Stimulated activated CD4-positive, alpha-beta T cell treated with anti-CD3 and anti-CD28 coated beads, Interleukin-4, amount 100 ng/mL, for 24 hours (primary cell): ENCODE measurements at regions not wholly inside any gene's neighbourhood (a gene's known extent, or its start where the extent isn't known, plus 50 kb on each side); places are given as distances from the start of the nearest gene placed in this dataset.
"Not testable (repeated sequence)": the region's sequence is repeated elsewhere in the genome, so short reads cannot be mapped to it uniquely, and the experiment has no call there.

ENCODE experiments used
- DNase-seq: peaks from one replicate; pipeline ENCODE4 v3.0.0-alpha.2; 2020

DNA sequence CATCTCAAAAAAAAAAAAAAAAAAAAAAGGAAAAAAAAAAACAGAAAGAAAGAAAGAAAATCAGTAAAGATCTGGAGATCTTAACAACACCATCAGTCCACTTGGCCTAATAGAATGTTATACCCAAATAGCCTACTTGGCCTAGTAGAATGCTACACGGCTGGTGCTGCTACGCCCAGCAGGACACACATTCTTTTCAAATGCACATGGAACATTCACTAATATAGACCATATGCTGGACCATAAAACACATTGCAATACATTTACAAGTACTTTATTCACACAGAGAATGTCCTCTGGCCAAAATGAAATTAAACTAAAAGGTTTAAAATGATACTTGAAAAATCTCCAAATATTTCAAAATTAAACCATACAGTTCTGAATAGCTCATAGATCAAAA lies 80.0 kb upstream of the TNFAIP3 start:
- DNase-seq = no peak

DNA sequence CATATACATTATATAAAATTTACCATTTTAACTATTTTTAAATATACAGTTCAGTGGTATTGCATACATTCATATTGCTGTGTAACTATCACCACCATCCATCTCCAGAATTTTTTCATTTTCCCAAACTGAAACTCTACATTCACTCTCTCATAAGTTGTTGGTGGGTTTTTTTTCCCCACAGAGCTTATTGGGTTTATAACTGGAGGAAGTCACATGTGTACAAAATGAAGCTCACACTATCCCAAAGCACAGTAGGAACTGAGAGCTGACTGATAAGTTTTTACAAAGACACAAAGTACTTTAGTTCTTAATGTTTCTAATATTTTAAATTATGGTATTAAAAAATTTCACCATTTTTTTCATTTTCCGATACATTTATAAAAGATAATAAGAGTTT lies 78.8 kb upstream of the TNFAIP3 start:
- no peak for DNase-seq

DNA sequence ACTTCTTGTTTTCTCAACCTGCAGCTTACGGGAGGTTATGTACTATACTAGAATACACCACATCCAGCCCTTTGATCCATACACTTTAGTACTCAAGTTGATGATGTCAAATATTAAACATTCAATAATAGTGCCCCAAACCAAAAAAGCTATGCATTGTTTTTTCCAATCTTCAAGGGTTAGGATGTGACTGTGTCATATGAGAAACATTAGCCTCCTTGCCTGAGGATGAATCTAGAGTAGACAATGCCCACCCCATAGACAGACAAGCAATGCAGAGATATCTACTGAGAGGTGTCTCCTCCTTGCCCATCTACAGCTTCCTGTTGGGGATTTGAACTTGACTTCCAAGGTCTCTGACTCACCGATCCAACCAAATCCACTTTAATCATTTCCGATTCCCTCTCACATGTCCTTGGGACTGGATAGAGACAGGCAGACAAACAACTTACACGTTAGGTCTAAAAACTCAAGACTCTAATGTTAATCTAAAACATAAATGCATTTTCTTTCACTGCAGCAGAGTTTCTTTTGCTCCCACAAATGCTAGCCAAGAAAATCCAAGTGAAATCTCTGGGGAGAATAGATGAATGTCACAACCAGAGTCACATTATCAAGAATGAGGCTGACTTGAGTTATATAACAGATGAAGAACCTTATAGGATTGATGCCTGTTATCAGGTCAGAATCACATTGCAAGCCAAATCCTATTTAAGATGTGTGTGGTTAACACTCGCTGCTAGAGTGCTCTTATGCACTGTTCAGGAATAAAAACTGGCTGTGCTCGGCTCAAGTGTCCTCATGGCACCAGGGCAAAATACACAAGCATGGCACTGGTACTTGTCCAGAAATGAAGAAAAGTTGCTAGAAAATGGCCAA lies 75.5 kb upstream of the TNFAIP3 start:
- DNase-seq = no peak

DNA sequence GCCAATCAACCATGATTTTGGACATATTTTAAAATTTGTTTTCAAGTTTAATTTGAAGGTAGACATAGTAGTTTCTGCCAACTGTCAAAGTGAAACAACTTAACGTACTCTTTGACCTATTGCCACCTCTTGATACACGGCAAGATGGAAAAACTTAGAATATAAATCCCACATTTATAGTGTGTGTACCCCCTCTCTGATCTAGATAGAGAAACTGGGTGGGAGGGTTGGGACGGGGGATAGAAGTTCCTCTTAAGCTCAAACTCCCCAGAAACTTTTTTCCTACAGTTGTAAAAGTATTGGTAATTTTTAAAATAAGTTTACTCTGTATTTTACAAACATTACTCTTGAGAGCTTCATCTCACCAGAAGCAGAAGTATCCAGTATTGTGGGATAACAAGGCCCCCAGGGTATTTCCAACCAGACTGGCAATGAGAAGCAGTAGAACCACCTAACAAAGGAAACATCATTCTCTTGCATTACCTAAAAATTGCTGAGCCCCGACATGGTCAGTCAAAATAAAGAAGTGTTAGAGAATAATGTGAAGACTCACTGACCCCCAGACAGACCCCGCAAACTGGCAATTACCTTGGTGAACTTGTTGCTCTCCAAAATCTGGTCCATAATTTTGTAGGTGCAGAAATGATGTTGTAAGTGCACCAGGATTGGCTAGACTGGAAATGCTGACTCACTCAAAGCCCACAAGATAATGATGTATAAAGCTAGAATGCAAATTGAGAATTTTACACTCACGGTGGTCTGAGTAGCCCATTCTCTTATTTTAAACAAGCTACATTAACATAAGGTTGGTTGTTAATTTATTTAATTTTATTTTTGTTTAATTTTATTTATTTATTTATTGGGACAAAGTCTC lies 74.7 kb upstream of the TNFAIP3 start:
- no peak for DNase-seq

DNA sequence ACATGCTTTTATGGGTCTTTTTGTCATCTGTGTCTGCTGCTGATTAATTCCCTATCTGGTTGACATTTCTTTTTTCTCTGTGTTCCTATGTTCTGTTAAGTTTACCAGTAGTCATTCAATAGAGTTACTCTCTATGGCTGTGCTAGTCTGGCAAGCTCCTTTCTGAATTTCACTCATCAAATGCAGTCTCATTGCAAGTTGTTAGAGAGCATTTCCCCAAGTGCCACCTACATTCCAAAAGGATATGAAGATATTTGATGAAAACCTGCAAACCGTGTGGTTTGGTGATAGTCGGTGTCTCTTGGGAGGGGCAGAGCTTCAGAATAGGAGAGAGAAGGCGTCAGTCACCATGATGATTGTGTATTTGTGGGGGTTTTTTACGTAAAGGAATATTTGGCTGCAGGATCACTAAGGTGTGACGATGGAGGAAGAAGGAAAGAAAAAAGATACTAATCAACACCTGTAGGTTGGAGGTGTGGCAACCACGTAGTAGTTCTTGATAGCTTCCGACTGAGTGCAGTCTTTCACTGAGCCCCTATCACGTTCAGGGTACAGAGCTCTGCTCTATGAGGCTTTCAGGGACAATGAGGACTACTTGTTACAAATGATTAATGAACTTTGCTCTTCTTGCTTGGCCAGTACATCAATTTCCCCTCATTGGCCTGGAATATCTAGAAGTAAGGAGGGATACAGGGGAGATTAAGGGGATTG lies 73.1 kb upstream of the TNFAIP3 start:
- DNase-seq = no peak

DNA sequence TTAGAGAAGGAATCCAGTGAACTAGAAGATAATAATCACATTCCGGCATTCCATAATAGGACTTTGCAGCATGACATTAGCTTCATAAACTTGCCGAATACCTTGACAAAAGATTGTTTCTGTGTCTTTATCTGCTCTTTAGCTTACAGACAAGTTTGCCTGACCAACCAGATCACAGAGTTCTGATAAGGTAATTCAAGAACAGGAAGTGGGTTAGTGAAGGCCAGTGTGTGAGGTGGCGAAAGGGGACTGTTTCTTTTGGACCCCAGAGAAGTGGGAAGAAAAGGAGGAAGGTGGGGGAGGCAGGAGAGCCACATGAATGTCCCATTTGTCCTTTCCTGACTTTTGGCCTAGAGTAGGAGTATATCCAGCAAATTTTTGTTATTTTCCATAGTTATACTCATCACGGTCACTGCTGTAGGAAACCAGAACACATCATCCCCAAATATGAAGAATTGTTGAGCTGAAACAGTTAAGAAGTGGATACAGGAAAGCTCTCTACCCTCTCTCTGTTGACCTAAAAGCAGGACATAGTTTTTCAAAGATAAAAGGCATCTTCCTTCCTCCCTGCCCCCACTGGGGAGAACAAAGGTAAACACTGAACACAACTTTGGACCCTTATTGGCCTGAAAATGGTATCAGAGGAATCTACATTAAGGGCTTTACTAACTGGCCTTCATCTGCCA lies 72.4 kb upstream of the TNFAIP3 start:
- DNase-seq = no peak

DNA sequence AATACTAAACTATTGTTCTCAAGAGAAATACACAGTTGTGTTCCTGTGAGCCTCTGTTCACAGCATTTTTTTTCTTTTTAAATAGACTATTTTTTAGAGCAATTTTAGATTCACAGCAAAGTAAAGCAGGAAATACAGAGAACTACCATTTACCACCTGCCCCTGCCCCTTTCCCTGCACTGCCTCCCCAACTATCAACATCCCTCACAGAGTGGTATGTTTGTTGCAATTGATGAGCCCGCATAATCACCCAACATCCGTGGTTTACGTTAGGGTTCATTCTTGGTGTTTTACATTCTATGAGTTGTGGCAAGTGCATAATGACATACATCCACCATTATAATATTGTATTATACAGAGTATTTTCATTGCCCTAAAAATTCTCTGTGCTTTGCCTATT lies 71.6 kb upstream of the TNFAIP3 start:
- no peak for DNase-seq

DNA sequence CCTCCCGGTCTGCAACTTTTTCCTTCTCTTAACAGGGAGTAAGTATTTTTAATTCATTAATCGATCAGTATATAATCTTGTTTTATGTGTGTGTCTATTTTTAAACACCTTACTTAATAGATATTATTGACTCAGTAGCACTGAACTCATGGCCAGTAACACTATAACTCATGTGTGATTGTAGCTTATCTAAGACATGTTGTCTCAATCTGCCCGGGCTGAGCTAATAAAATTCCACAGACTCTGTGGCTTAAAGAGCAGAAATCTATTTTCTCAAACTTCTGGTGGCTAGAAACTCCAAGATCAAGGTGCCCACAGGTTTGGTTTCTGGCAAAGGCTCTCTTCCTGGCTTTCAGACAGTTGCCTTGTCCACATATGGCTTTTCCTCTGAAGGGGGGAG lies 68.8 kb upstream of the TNFAIP3 start:
- no peak for DNase-seq

DNA sequence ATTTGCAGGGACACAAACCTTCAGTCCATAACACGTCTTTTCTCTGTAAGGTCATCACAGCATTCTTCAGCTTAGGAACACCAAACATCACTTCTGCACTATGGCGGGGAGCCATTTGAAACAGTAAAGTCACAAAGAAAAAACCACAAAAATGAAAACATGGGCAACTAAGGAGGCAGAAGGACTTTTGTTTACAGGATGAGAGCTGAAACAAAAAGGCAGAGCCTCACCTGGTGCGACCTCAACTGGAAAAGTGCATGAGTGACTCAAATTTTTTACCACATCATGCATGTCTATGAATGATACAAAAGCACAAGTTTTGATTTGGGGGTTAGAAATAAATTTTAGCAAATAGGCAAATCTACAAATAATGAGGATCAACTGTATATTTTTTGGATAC lies 68.2 kb upstream of the TNFAIP3 start:
- peak; percentile 24 for DNase-seq

DNA sequence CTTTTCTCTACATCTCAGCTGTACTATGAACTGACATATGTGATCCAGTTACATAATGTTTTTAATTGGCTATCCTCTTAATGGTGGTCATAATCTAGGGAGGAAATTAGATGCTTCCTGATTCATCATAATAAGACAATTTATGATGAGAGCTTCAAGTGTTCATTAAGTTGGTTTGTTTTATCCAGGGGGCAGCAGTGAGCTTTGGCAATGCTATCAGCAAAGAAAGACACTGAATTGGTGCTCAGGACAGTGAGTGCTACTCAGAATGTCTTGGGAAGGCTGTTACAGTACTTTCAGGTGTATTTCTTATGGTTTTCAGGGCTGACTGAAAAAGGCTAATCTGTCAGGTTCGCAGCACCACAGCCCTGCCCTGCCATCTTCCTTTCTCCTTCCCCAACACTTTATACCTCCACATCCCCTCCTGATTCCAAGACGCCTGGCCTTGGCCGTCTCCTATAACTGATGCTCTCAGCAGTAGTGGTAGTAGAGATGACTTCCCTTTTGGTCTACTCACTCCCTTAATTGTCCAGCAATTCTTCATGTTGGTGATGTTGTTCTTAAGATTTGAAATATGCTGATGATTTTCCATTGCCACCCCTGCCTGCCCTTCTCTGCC lies 67.0 kb upstream of the TNFAIP3 start:
- peak; percentile 74 for DNase-seq

DNA sequence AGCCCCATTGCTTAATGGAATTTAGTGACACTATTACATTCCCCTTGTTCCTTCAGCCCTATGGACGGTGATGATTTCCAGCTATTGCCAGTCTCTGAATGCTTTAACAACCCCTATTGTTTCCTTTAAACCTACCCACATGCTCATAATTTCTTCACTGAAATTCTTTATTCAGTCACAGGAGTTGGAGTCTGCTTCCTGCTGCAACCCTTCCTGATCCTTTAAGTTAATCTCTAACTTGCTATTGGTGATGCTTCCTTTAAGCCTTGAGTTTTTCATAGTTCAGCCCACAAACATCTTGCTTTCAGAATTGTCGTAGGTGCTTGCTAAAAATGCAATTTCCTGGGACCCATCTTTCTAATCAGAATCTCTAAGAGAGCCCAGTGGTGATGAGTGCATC lies 66.3 kb upstream of the TNFAIP3 start:
- DNase-seq = no peak

DNA sequence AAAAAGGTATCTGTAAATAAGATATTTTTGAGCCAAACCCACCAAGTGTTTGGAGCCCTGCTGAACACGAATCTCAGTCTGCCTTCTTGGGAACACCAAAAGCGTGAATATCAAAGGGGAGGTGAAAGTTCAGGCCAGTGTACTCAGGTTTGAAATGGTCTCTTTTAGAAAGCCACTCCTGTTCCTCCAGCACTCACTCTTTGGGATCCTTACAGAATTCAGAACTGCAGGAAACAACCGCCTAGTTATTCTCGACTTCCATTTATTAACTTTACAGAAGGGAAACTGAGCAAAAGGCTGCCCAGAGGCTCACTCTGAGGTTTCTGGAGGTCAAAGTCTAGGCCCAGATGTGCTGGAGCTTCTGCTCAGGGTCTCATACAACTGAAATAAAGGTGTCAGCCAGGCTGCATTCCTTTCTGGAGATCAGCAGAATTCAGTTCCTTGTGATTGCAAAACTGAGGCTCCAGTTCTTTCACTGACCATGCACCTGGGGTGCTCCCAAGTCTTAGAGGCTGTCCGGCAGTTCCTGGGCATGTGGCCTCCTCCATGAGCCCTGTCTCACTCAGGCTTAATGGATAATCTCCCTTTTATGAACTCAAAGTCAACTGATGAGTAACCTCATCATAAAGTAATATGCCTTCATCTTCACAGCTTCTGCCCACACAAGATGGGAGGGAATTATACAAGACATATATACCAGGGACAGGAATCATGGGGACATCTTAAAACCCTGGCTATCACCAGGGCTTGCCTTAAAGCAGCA lies 65.5 kb upstream of the TNFAIP3 start:
- no peak for DNase-seq

DNA sequence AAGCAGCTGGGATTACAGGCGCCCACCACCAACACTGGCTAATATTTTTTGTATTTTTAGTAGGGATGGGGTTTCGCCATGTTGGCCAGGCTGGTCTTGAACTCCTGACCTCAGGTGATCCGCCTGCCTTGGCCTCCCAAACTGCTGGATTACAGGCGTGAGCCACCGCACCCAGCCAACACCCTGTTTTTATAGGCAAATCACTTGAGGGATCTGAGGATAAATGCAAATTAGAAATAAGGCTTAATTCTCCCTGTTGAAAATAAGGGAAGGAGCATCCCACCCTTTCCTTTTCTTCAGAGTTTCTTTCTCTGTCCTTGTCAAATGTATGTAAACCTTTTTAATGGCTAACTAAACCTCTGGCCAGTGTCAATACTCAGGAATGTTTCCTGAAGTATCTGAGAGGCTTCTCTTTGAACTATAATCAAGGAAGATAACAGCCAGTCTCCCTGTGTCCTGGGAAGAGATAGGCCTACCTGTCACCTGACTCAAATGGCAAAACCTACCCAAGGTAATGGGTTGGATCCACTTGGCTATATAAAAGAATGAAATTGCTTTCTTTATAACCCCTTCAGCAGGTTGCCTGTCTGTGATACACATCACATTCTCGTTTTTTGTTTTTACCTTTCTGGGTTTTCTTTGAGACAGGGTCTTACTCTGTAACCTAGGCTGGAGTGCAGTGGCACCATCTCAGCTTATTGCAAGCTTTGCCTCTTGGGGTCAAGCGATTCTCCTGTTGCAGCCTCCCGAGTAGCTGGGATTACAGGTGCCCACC lies 64.5 kb upstream of the TNFAIP3 start:
- DNase-seq = no peak

DNA sequence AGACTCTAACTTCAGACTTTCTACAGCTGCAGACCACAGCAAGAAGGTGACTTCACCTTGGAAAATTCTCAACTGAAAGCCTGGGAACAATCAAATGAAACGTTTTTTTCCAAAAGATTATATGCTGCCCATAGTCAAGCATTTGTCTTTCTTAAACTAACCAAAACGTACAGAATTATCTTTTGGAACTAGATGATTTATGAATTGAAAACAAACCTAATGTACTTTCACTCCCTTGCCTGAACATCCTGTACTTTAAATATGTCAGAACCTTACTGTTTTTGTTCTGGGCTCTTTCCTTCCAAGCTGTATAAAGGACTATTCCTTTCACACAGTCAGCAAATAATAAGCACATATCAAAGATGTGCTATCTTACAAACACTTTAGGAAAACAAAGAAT lies 62.4 kb upstream of the TNFAIP3 start:
- no peak for DNase-seq

DNA sequence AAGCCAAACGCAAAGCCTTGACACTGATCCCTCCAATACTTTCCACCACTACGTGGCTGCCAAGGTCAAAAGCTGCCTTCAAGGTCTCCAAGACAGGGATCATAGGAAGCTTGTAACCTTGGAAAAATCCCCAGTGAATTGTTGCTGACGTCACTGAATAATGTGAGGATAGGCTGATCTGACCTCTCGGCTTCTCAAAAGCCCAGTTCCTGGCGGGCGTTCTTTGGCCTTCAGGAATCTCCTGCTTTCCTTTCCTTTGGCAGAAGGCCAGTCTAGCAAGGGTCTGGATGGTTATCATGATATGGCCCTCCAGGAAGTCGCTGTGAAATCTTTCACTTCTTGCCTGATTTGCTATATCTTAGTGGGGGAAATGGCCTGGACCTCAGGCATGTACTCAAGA lies 61.4 kb upstream of the TNFAIP3 start:
- no peak for DNase-seq

DNA sequence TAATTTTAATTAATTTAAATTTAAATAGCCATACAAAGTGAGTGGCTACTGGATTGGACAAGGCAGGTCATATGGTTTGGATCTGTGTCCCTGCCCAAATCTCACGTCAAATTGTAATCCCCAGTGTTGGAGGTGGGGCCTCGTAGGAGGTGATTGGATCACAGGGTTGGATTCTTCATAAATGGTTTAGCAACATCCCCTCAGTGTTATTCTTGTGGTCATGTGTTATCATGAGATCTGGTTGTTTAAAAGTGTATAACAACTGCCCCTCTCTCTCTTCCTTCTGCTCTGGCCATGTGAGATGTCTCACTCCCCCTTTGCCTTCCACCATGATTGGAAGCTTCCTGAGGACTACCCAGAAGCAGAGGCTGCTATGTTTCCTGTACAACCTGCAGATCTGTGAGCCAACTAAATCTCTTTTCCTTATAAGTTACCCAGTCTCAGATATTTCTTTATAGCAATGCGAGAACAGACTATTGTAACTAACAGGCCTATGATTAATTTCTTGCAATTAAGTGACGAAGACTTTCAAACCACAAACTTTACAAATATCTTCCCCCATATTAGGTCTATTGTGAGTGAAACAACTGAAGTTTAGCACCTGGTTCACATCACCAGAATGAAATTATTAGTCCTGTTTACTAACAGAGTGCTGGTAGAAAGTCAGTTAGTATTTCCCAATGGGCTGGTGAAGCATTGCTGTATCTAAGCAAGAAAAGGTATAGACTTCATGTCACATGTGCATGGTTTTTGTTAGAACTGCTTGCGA lies 60.0 kb upstream of the TNFAIP3 start:
- DNase-seq = no peak

DNA sequence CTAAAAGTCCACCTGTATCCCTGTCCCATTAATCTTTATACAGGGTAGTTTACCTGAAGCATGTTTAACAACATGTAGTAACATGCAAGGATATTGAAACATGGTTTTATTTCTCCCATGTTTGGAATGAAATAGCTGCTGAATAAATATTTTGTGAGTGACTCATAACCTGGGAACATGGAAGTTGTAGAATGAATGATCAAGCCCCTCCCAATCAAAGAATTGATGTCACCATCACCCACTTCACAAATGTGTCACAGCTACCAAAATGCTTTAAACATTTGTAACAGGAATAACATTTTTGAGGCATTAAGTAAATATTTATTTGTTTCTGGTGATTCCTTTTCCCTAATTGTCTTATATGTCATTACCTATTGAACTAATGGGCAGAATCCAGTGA lies 58.9 kb upstream of the TNFAIP3 start:
- no peak for DNase-seq

DNA sequence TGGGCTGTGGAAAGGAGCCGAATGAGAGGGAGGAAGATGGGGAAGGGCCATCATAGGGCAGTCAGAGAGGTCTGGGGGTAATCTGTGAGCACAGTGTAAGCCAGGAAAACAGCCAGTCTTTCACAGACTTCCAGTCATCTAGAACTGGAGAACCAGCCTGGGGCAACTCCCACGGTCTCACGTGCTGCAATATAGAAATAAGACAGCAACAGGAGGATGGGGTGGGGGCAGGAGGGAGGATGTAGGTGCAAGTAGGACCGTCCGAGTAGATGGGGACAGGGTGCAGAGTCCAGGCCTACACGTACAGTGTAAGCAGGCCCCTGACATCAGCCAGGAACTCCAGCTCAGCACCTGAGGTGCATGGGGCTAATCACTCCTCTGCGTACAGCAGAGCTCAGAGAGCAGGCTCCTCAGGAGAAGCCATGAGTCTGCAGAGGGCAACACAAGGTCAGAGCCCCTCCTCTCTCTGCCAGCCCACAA lies 58.2 kb upstream of the TNFAIP3 start:
- no peak for DNase-seq

DNA sequence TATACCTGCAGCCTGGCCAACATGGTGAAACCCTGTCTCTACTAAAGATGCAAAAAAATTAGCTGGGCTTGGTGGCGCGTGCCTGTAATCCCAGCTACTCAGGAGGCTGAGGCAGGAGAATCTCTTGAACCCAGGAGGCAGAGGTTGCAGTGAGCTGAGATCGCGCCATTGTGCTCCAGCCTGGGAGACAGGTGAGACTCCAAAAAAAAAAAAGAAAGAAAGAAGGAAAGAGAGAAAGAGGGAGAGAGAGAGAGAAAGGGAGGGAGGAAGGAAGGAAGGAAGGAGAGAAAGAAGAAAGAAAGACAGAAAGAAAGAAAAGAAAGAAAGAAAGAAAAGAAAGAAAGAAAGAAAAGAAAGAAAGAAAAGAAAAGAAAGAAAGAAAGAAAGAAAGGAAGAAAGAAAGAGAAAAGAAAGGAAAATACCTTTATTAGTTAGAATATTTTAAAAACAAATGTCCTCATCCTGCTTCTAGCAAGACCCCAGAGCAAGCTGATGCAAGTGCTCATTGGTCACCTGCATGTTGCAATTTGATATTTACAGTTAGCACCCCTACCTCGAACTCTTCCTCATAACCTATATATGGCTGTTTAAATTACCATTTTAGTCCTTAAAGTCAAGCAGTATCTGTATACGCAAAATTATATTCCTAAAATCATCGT lies 57.0 kb upstream of the TNFAIP3 start:
- not testable (repeated sequence) for DNase-seq
